Neural cell (in vitro differentiated cells): ENCODE measurements at regions not wholly inside any gene's neighbourhood (a gene's known extent, or its start where the extent isn't known, plus 50 kb on each side); places are given as distances from the start of the nearest gene placed in this dataset.

Experiments used
- H2AFZ ChIP-seq: fragments of 200-600, 300-800 bp; sonication (generic), shearing (Covaris generic); 2 replicates; pipeline ENCODE4 v1.6.0; 2014; ENCODE audit warnings: low read depth, mild to moderate bottlenecking, antibody characterized with exemption, low read length, moderate library complexity
- H3F3A ChIP-seq: fragments of 200-600 bp; shearing (Covaris generic); 2 replicates; pipeline ENCODE4 v1.6.1; 2016; ENCODE audit warnings: mild to moderate bottlenecking, moderate library complexity, mixed read lengths, antibody characterized with exemption, low read length; ENCODE audit not compliant: insufficient read depth, poor library complexity, severe bottlenecking
- H3K27ac ChIP-seq: fragments of 200-600, 300-800 bp; sonication (generic), shearing (Covaris generic); 2 replicates; pipeline ENCODE4 v1.5.1; 2014; ENCODE audit warnings: mild to moderate bottlenecking, low read length, moderate library complexity
- H3K27me3 ChIP-seq: fragments of 300-800, 200-600 bp; sonication (generic), shearing (Covaris generic); 2 replicates; pipeline ENCODE4 v1.6.0; 2014; ENCODE audit warnings: mild to moderate bottlenecking, low read depth, low read length, moderate library complexity; ENCODE audit not compliant: insufficient read depth
- H3K36me3 ChIP-seq: fragments of 300-800, 200-600 bp; sonication (generic), shearing (Covaris generic); 2 replicates; pipeline ENCODE4 v1.5.1; 2014; ENCODE audit warnings: mild to moderate bottlenecking, antibody characterized with exemption, low read length, moderate library complexity; ENCODE audit not compliant: insufficient read depth
- H3K4me2 ChIP-seq: fragments of 300-800, 200-600 bp; sonication (generic), shearing (Covaris generic); 2 replicates; pipeline ENCODE4 v1.6.0; 2014; ENCODE audit warnings: mild to moderate bottlenecking, low read length
- H3K4me3 ChIP-seq: fragments of 300-800, 200-600 bp; sonication (generic), shearing (Covaris generic); 2 replicates; pipeline ENCODE4 v1.5.1; 2014; ENCODE audit warnings: mild to moderate bottlenecking, low read length, moderate library complexity
- H3K79me2 ChIP-seq: fragments of 200-600 bp; shearing (Covaris generic); replicated peaks from 2 replicates; pipeline ENCODE4 v1.6.0; 2014; ENCODE audit warnings: mild to moderate bottlenecking, low read length, moderate library complexity; ENCODE audit not compliant: insufficient read depth
- H3K9ac ChIP-seq: fragments of 300-800, 200-600 bp; sonication (generic), shearing (Covaris generic); 2 replicates; pipeline ENCODE4 v1.6.1; 2016; ENCODE audit warnings: mild to moderate bottlenecking, low read length, mixed read lengths
- H3K9me2 ChIP-seq: fragments of 200-600 bp; shearing (Covaris generic); 2 replicates; pipeline ENCODE4 v1.6.1; 2016; ENCODE audit warnings: mild to moderate bottlenecking, low read length, mixed read lengths; ENCODE audit not compliant: insufficient read depth
- H3K9me3 ChIP-seq: fragments of 200-600, 300-800 bp; sonication (generic), shearing (Covaris generic); 2 replicates; pipeline ENCODE4 v1.6.1; 2016; ENCODE audit warnings: mild to moderate bottlenecking, mixed run types, low read length, moderate library complexity, mixed read lengths
- H4K20me1 ChIP-seq: fragments of 200-600 bp; shearing (Covaris generic); 2 replicates; pipeline ENCODE4 v1.6.1; 2016; ENCODE audit warnings: mild to moderate bottlenecking, mixed run types; ENCODE audit not compliant: insufficient read depth
- EP300 ChIP-seq: fragments of 450-650 bp; conservative IDR thresholded peaks from 2 replicates; pipeline ENCODE4 v1.6.1; 2014; ENCODE audit warnings: antibody characterized with exemption, mild to moderate bottlenecking, moderate library complexity; ENCODE audit not compliant: poor library complexity, severe bottlenecking
- EZH2 ChIP-seq: fragments of 200-600, 300-800 bp; shearing (Covaris generic), sonication (generic); IDR thresholded peaks from 2 replicates; pipeline ENCODE4 v1.6.1; 2014; ENCODE audit warnings: antibody characterized with exemption, low read length, borderline replicate concordance, mild to moderate bottlenecking; ENCODE audit not compliant: insufficient read depth, poor library complexity, severe bottlenecking
- MXI1 ChIP-seq: fragments of 450-650 bp; conservative IDR thresholded peaks from 2 replicates; pipeline ENCODE4 v1.6.1; 2014; ENCODE audit warnings: antibody characterized with exemption, mild to moderate bottlenecking; ENCODE audit not compliant: poor library complexity, severe bottlenecking
- POLR2AphosphoS5 ChIP-seq: IDR thresholded peaks from 2 replicates; pipeline ENCODE4 v1.6.1; 2012
- RAD21 ChIP-seq: fragments of 450-650 bp; conservative IDR thresholded peaks from 2 replicates; pipeline ENCODE4 v1.6.1; 2014; ENCODE audit warnings: antibody characterized with exemption, mild to moderate bottlenecking, moderate library complexity
- SMC3 ChIP-seq: fragments of 450-650 bp; conservative IDR thresholded peaks from 2 replicates; pipeline ENCODE4 v1.6.1; 2014; ENCODE audit warnings: antibody characterized with exemption, mild to moderate bottlenecking, moderate library complexity; ENCODE audit not compliant: poor library complexity
- TF ChIP-seq, protein P1 (sequence below): IDR thresholded peaks from 2 replicates; pipeline ENCODE4 v1.6.1; 2012; ENCODE audit warnings: borderline replicate concordance
- TF ChIP-seq, protein P2 (sequence below): fragments of 450-650 bp; IDR thresholded peaks from 2 replicates; pipeline ENCODE4 v1.5.1; 2014; ENCODE audit warnings: antibody characterized with exemption, mild to moderate bottlenecking, moderate library complexity; ENCODE audit not compliant: poor library complexity, severe bottlenecking

DNA sequence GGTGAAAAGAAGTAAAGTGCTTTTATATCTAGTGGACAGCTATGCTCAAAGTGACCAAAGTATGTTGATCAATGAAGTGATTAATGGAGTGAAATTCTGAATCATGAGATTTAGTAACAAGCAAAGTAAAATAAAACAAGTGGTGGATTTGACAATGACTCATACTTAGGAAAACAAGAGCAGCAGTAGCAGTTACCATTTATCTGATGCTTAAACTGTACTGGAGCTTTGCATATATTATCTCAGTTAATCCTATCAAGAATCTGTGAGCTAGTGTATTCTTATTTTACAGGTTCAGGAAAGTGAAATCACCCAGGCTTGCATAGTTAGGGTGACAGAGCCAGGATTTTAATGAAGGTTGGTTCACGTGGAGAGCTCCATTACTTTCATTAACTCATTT lies 50.6 kb upstream of the SPATA16 start:
- Histone ChIP-seq H3K9me3 (peaks cover 3% of the 10 kb centered on the region), H2AFZ (no peak overlapping the region), H3K27me3 (no peaks in the 10 kb centered on the region), H3K27ac (no peak overlapping the region), H3K4me3 (no peak overlapping the region), H3K4me2 (no peak overlapping the region), H3K9me2 (no peaks in the 10 kb centered on the region), H3K36me3 (no peaks in the 10 kb centered on the region), H3K9ac (no peak overlapping the region), H3F3A (no peaks in the 10 kb centered on the region), H4K20me1 (no peaks in the 10 kb centered on the region), H3K79me2 (no peaks in the 10 kb centered on the region)
- TF ChIP-seq RAD21 (no peak), SMC3 (no peak), POLR2AphosphoS5 (no peak), EP300 (no peak), MXI1 (no peak), EZH2 (no peak)
- TF ChIP-seq, protein P1, sequence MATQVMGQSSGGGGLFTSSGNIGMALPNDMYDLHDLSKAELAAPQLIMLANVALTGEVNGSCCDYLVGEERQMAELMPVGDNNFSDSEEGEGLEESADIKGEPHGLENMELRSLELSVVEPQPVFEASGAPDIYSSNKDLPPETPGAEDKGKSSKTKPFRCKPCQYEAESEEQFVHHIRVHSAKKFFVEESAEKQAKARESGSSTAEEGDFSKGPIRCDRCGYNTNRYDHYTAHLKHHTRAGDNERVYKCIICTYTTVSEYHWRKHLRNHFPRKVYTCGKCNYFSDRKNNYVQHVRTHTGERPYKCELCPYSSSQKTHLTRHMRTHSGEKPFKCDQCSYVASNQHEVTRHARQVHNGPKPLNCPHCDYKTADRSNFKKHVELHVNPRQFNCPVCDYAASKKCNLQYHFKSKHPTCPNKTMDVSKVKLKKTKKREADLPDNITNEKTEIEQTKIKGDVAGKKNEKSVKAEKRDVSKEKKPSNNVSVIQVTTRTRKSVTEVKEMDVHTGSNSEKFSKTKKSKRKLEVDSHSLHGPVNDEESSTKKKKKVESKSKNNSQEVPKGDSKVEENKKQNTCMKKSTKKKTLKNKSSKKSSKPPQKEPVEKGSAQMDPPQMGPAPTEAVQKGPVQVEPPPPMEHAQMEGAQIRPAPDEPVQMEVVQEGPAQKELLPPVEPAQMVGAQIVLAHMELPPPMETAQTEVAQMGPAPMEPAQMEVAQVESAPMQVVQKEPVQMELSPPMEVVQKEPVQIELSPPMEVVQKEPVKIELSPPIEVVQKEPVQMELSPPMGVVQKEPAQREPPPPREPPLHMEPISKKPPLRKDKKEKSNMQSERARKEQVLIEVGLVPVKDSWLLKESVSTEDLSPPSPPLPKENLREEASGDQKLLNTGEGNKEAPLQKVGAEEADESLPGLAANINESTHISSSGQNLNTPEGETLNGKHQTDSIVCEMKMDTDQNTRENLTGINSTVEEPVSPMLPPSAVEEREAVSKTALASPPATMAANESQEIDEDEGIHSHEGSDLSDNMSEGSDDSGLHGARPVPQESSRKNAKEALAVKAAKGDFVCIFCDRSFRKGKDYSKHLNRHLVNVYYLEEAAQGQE: no peak
- TF ChIP-seq, protein P2, sequence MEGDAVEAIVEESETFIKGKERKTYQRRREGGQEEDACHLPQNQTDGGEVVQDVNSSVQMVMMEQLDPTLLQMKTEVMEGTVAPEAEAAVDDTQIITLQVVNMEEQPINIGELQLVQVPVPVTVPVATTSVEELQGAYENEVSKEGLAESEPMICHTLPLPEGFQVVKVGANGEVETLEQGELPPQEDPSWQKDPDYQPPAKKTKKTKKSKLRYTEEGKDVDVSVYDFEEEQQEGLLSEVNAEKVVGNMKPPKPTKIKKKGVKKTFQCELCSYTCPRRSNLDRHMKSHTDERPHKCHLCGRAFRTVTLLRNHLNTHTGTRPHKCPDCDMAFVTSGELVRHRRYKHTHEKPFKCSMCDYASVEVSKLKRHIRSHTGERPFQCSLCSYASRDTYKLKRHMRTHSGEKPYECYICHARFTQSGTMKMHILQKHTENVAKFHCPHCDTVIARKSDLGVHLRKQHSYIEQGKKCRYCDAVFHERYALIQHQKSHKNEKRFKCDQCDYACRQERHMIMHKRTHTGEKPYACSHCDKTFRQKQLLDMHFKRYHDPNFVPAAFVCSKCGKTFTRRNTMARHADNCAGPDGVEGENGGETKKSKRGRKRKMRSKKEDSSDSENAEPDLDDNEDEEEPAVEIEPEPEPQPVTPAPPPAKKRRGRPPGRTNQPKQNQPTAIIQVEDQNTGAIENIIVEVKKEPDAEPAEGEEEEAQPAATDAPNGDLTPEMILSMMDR: no peak
